GM21825 (cell line): ENCODE measurements at regions not wholly inside any gene's neighbourhood (a gene's known extent, or its start where the extent isn't known, plus 50 kb on each side); places are given as distances from the start of the nearest gene placed in this dataset.

Experiments used
- ATAC-seq: cut with Tn5 transposase; IDR thresholded peaks from one replicate; pipeline ENCODE4 v1.9.1; 2021; ENCODE audit warnings: mild to moderate bottlenecking, moderate library complexity; ENCODE audit not compliant: unreplicated experiment

DNA sequence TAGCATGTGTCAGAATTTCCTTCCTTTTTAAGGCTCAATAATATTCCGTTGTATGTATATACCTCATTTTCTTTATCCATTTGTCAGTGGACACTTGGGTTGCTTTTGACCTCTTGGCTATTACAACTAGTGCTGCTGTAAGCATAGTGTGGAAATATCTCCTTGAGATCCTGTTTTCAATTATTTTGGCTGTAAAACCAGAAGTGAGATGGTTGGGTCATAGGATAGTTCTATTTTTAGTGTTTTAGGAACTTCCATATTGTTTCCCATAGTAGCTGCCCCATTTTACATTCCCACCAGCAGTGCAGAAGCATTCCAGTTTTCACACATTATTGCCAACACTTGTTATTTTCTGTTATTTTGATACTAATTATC lies 70.4 kb upstream of the C15orf39 start:
- no peak for ATAC-seq

DNA sequence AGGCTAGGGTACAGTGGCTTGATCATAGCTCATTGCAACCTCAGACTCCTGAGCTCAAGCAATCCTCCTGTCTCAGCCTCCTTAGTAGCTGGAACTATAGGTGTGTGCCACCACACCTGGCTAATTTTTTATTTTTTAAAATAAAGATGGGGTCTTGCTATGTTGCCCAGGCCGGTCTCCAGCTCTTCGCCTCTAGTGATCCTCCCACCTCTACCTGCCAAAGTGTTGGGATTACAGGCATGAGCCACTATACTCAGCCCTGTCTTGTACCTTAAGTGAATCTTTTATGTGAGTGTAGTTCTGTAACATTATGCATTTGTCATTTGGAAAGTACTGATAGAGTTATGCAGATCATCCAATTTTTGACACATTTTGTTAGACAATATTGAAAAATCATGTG lies 66.9 kb upstream of the C15orf39 start:
- ATAC-seq, result no peak

DNA sequence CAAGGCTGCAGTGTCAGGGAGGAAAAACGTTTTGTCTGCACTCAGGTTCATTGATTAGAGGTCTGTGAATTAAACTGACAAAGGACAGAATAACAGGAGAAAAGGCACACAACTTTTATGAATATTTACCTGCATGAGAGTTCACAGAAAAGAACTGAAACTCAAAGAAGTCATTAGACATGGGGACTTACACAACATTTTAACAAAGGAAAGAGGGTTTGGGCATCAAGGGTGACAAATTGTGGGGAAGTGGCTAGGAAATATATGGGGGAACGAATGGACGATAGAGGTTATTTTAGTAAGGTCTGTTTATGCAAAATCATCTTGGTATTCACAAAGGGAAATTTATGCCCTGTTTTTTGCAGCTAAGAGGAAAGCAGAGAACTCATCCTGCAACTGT lies 65.6 kb upstream of the C15orf39 start:
- ATAC-seq, result no peak

DNA sequence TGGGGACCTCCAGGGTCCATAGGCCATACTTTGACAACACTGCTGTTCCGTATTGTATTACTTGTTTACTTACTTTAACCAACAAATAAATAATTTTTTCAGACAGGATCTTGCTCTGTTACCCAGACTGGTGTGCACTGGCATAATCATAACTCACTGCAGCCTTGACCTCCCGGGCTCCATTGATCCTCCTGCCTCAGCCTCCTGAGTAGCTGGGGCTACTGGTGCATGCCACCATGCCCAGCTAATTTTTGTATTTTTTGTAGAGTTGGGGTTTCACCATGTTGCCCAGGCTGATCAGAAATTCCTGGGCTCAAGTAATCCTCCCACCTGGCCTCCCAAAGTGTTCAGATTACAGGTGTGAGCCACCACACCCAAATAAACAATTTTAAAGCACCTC lies 64.9 kb upstream of the C15orf39 start:
- ATAC-seq, result no peak

DNA sequence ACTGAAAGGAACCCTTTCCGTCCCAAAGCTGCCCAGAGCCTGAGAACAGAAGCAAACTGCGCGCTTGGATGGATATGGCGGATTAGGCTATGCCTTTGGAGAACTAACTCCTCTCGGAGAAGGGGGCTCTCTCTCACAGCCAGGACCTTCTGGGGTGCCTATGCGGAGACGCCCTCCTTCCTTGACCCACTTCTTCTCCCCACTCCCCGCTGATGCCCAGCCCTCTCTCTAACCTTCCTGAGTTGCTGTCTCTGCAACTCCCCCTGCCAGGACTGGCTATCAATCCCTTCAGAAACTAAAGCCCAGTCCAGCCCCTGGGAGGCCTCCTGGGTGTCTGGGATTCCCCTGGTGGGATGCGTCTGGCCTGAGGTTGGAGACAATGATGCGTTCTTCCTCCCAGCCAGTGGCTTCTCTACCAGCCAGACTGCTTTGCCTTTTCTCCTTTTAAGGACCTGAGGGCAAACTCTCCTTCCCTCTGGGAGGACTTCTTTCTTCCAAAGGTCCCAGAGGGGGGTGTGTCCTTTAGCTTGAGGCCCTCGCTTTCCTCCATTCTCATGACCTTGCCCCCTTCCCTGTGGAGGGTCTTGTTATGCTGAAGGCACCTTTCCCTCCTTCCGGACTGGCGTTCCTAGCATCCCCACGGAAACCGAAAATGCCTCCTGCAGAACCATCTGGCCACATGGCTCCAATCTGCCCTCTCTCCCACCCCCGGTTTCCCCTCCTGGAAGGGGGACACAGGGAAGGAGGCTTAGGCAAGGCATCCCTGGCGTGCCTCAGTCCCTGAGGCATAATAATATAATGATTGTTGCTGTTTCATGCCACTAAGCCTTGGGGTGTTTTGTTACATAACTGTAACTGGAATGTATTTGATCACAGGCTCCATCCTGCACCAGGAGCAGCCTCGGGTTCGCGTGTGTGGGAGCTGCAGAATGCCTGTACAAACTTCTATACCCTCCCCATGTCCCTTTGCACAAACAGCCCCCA lies 63.4 kb upstream of the C15orf39 start:
- no peak for ATAC-seq

DNA sequence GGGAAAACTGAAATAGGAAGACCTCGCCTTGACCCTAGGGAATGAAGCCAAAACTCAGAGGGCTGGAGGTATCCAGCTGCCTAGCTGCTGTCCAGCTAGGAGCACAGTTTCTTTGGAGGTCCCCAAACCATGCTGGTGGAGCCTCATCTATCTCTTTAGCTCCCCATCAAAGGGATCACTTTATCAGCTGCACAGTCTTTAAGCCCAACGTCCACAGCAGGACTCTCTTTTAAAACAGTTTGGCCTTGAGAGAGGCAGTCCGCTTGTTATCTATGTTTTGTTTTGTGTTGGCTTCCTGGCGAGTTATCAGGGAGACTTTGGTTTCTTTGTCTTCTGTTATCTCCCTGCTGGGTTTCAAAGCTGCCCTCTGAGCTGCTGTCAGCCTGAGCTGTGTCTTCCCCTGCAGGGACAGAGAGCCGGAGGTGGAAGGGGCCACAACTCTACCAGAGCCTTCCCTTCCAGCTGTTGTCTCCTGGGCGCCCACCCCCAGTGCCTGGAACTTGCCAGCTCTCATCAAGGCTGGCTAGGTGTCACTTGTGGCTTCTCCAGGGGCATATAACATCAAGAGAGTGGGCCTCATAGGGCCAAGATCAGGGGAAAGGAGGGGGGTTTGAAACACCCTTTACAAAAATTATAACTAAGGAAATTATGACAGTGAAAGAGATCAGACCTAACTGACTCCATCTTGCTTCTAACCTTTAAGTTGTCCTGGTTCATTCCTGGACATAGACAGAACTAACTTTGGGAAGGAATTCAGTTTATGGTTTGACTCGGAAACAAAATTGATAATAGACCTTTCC lies 61.4 kb upstream of the C15orf39 start:
- ATAC-seq, result no peak

DNA sequence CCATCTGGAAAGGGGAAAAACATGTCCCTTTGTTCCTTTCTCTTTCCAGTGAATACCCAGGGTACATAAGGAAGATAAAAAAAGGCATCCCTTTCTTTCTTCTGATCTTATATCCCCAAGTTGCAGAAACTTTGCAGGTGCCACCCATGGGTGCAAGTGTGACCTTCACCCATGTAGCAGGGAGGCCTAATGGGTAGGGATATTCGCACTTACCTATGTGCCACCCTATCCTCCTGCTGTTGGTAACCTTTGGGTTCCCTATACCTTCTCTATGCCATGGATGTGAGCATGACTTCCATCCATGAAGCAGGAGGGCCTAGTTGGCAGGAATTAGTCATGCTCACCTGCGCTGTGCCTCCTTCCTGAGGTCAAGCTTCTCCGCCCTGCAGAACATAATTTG lies 59.2 kb upstream of the C15orf39 start:
- no peak for ATAC-seq

DNA sequence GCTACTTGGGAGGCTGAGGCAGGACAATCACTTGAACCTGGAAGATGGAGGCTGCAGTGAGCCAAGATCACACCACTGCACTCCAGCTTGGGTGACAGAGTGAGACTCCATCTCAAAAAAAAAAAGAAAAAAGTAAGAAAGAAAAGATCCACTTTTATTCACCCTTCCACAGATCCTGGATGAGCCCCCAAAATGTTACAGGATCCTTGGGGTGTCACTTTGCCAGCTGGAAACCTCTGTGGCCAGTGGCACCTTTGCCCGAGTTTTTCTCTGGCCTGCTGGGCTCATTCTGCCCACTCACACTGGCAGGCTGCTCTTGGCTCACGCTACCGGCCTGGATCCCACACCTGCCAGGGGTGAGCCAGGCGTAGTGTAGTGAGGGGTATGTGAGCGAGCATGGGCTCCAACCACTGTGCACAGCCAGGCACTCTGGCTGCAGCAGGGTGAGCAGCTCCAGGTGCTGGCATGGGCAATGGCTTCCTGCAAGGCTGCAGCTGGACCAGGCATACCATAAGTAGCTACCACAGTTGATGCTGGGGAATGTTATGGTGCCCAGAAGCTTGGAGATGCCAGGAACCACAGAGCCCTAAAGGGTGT lies 57.8 kb upstream of the C15orf39 start:
- ATAC-seq, result no peak

DNA sequence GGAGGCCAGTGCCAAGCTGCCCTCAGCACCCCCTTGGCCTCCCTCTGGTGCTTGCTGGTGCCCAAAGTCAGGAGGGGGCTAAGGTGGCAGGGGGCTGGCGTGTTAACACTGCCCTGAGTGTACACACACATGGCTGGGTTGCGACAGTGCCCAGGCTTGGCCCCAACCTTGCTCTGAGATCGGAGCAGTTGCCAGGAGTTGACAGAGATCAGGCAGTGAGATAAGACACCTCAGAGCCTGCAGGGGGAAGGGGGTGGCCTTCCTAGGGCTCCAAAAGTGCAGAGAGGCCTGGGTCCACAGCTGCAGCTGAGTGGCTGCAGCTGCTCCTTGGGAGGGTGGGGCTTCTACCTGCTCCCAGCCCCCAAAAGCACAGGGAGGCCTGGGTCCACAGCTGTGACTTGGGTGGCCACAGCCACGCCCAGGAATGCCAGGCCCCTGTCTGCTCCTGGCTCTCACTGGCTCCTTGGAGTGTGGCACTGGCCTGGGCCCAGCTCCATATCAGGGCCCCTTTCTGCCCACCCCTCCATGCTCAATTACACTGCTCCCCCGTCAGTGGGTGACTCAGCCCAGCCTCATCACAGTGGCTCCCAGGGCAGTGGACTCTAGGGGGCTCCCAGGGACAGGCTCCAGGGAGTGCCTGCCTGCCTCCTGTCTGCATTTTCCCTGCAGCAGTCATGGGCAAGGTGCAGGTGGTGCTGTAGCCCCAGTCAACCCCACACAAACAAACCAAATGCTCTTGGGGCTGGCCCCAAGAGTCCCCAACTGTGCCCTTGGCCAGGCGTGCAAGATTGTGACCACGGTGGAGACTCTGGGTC lies 56.4 kb upstream of the C15orf39 start:
- no peak for ATAC-seq

DNA sequence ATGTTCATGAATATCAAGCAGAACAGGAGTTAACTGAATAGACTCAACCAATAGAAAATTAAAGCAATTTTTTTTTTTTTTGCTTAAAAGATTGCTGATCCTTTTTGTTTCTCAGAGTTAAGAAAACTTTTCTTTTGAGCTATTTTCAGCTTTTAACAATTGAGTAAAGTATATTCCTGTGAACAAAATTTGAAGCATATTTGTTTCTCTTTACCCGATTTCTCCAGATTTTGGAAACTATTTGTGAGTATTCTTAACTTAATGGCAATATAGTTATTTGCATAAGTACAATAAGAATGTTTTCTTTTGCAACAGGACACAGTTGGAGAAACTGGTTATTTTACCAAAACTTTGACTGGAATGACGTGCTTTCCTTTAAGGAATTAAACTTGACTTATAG lies 53.4 kb upstream of the C15orf39 start:
- ATAC-seq, result no peak

DNA sequence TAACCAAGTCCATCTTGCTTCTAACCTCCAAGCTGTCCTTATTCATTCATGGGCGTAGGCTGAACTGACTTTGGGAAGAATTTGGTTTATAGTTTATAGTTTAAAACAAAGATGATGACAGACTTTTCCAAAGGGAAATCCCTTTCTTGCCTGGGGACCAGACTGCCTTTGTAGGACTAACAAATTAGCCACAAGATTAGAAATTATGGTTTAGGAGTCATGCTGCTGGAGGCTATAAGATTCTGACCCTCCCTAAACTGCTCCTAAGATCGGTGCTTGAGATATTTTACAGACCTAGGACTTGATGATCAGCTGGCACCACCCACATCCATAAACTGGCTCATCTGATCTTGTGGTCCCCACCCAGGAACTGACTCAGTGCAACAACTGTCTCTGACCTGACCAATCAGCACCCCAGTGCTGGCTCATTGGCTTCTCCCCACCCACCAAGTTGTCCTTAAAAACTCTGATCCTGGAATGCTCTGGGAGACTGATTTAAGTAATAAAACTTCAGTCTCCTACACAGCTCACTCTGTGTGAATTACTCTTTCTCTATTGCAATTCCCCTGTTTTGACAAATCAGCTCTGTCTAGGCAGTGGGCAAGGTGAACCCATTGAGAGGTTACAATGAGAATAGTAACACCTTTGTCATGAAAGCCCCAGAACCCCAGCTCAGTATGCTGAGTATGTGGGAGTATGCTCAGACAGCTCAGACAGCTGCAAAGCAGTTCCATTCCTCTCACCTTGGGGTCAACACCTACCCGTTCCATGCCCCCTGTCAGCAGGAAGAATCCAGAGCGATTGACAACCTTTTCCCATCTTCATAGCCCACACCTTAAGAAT lies 51.6 kb upstream of the C15orf39 start:
- no peak for ATAC-seq

DNA sequence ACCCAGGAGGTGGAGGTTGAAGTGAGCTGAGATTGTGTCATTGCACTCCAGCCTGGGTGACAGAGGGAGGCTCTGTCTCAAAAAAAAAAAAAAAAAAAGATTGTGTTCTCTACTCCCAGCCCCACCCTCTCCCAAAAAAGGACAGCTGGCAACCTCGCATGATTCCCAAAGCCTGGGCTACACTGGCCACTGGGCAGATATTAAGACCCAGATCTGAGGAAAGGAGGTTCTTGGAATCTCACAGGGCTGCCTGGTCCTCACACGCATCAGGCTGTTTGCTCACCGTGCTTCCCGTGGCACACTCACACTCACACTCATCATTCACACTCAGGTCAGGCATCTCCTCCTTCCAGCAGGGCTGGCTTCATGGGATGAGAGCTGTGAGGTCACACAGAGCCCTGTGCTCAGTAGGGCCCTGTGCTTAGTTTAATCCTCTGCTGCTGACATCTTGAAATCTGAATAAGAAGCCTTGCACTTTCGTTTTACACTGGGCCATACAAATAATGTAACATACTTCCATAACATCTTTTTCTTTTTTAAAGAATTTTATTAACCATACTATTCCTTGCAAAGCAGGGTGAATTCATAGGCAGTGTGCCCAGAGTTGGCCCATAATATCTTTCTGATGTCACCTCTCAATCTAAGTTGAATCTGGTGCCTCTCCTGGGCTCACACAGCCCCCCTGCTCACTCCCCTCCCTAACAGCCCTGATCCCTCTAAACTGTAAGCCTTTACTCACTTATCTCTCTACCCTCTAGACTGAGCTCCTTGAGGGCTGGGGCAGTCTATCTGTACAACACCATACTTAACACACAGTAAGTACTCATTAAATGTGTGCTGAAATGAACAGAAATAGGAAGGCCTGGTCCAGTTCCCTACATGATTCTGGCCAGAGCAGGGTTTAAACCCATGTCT lies 50.2 kb upstream of the C15orf39 start:
- no peak for ATAC-seq
